ENCODE measurements at regions not wholly inside any gene's neighbourhood (a gene's known extent, or its start where the extent isn't known, plus 50 kb on each side); places are given as distances from the start of the nearest gene placed in this dataset.

GRCh38 chr2:9095690-9096089 lies 92.2 kb upstream of the MBOAT2 start:
- H3K4me1 ChIP-seq, result peaks cover 27% of the 10 kb centered on the region
- peak; percentile 55 for DNase-seq
- intact Hi-C loops (cut with micrococcal nuclease), result no loop called here
- H3K27ac ChIP-seq (replicated peaks), result peak overlapping the region; percentile 33
- no peaks in the 10 kb centered on the region for H3K27me3 ChIP-seq (ENCODE audit: low read depth)
- H3K4me3 ChIP-seq, result peak overlapping the region; percentile 42
- H3K36me3 ChIP-seq, result no peaks in the 10 kb centered on the region
- no peaks in the 10 kb centered on the region for H3K9me3 ChIP-seq (replicated peaks)
- TF ChIP-seq CTCF (IDR thresholded peaks at IDR 0.05; ENCODE audit: borderline replicate concordance), result peak; percentile 38

- peak overlapping the region; percentile 42 for H3K4me3 ChIP-seq
- DNase-seq, result no peak
- H3K27me3 ChIP-seq (ENCODE audit: low read depth), result no peaks in the 10 kb centered on the region
- H3K4me1 ChIP-seq, result peaks cover 27% of the 10 kb centered on the region
- TF ChIP-seq CTCF (IDR thresholded peaks at IDR 0.05; ENCODE audit: borderline replicate concordance), result no peak
- H3K27ac ChIP-seq (replicated peaks), result peak overlapping the region; percentile 33
- intact Hi-C loops (cut with micrococcal nuclease), result no loop called here
- H3K36me3 ChIP-seq, result no peaks in the 10 kb centered on the region
- no peaks in the 10 kb centered on the region for H3K9me3 ChIP-seq (replicated peaks)
These were observed 91.7 kb upstream of the MBOAT2 start for GRCh38 chr2:9095226-9095625.

GRCh38 chr2:9094117-9094516 lies 90.6 kb upstream of the MBOAT2 start:
- Histone ChIP-seq H3K4me1 (peaks cover 27% of the 10 kb centered on the region), H3K27me3 (ENCODE audit: low read depth) (no peaks in the 10 kb centered on the region), H3K27ac (replicated peaks) (no peak overlapping the region), H3K9me3 (replicated peaks) (no peaks in the 10 kb centered on the region), H3K36me3 (no peaks in the 10 kb centered on the region), H3K4me3 (no peak overlapping the region)
- no peak for DNase-seq
- intact Hi-C loops (cut with micrococcal nuclease), result no loop called here
- TF ChIP-seq CTCF (IDR thresholded peaks at IDR 0.05; ENCODE audit: borderline replicate concordance), result no peak

GRCh38 chr2:9093324-9093723 lies 89.8 kb upstream of the MBOAT2 start:
- no peak overlapping the region for H3K27ac ChIP-seq (replicated peaks)
- no peak for DNase-seq
- no peaks in the 10 kb centered on the region for H3K9me3 ChIP-seq (replicated peaks)
- H3K4me1 ChIP-seq, result peaks cover 27% of the 10 kb centered on the region
- intact Hi-C loops (cut with micrococcal nuclease), result no loop called here
- H3K36me3 ChIP-seq, result no peaks in the 10 kb centered on the region
- no peak for TF ChIP-seq CTCF (IDR thresholded peaks at IDR 0.05; ENCODE audit: borderline replicate concordance)
- no peak overlapping the region for H3K4me3 ChIP-seq
- H3K27me3 ChIP-seq (ENCODE audit: low read depth), result no peaks in the 10 kb centered on the region

GRCh38 chr2:9092383-9093282 lies 89.1 kb upstream of the MBOAT2 start:
- Histone ChIP-seq H3K9me3 (replicated peaks) (no peaks in the 10 kb centered on the region), H3K27ac (replicated peaks) (no peak overlapping the region), H3K36me3 (no peaks in the 10 kb centered on the region), H3K27me3 (ENCODE audit: low read depth) (no peaks in the 10 kb centered on the region), H3K4me1 (peaks cover 27% of the 10 kb centered on the region), H3K4me3 (no peak overlapping the region)
- intact Hi-C loops (cut with micrococcal nuclease), result no loop called here
- TF ChIP-seq CTCF (IDR thresholded peaks at IDR 0.05; ENCODE audit: borderline replicate concordance), result no peak
- DNase-seq, result no peak
